Endothelial cell of hepatic sinusoid (primary cell): ENCODE measurements at regions not wholly inside any gene's neighbourhood (a gene's known extent, or its start where the extent isn't known, plus 50 kb on each side); places are given as distances from the start of the nearest gene placed in this dataset.

Experiments
- in situ Hi-C: cut with HindIII; loops from 2 replicates; pipeline ENCODE4 v1.10.0; 2017; ENCODE audit warnings: low sequenced_read_pairs

DNA sequence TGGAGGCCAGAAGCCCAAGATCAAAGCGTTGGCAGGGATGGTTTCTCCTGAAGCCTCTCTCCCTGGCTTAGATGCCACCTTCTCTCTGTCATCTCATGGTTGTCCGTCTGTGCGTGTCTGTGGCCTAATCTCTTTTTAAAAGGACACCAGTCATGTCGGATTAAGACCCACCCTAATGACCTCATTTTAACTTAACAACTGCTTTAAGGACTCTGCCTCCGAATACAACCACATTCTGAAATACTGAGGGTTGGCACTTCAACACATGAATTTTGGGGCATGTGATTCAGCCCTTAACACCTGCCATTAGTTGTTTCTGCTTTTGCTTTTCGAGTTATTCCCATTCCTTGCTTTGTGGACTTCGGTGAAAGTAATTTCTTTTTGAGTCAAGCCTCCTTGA, 97.8 kb upstream of the SMIM21 start:
- in situ Hi-C loops, result no loop called here

DNA sequence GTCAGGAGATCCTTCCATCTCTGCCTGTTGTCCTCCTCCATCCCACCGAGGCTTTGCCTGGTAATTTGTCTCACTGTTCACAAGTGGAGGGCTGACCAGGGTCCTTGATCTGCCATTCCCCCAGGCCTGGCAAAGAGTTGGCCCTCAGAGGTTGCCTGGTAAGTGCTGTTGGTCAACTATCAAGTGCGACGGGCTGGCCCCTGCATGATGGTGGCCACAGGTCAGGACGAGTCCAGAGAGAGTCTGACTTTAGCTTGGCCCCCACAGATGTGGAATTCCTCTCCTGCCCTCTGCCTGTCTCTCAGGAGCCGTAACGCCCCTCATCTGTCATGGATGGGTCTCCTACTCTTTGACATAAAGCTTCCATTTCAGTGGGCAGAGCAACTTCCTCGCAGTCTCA, 97.3 kb upstream of the SMIM21 start:
- in situ Hi-C loops, result no loop called here

DNA sequence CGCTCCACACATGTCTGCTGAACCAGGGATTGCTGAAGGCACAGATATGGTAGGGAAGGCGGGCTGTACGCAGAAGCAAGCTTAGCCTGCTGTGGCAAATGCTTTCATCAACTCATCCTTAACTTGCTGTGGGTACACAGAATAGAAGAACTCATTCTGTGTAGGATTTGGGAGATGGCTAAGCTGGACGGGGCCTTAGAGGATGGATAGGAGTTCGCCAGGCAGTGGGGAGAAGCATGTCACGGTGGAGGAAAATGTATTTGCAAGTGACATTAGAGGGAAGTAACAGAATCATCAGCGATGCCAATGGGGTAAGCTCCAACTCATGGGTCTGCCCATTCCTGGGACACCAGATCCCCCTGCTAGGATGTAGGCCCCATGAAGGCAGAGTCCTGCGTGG, 96.7 kb upstream of the SMIM21 start:
- in situ Hi-C loops, result no loop called here

DNA sequence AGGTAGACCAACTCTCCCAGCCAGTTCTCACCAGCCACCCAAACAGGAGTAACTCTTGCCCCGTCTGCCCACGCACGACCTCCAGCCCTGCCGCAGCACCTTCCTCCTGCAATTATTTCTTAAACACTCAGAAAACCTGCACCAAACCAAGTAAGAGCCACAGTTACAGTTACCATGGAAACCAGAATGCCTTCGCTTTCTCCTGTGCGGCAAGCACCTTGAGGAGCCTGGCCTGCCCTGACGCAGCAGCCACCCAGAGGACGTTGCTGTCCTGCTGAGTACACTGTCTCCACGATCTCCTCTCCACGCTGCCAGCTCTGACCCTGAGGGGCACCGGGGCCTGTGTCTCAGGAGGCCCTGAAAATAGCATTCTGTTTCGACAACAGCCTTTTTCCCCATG, 94.3 kb upstream of the SMIM21 start:
- in situ Hi-C loops, result no loop called here

DNA sequence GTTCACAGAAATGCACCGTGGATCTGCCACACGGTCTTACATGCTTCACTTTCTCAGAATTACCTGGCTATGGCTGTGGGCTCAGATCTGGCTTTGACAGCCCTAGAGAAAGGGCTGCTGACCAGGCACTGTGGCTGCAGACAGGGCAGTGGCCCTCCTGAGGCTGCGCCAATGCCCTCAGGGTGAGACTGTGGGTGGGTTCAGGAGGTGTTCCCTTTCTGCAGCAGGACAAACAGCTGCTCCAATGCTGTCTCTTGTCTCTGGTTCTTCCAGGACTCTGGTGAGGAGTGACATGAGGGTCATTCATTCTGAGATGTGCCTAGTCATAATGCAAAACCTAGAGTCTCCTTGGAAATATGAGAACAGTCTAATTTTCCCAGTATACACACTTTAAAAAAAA, 90.5 kb upstream of the SMIM21 start:
- in situ Hi-C loops, result no loop called here

DNA sequence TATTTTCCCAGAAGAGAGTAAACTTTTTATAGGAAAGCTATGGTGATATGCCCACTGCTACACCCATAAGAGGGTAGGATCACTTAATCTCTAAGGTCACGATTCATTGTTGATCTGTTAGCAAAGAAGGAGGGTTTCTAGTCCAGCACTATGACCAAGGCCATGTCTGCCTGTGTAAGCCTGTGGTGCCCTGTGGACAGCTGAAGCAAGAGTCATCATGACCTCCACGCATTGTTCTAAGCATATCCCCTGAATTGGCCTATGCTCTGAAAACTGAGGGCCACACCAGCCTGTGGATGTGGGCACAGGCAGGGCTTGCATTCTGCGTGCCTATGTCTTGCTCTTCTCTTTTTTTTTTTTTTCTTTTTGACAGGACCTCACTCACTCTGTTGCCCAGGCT, 89.8 kb upstream of the SMIM21 start:
- in situ Hi-C loops, result no loop called here

DNA sequence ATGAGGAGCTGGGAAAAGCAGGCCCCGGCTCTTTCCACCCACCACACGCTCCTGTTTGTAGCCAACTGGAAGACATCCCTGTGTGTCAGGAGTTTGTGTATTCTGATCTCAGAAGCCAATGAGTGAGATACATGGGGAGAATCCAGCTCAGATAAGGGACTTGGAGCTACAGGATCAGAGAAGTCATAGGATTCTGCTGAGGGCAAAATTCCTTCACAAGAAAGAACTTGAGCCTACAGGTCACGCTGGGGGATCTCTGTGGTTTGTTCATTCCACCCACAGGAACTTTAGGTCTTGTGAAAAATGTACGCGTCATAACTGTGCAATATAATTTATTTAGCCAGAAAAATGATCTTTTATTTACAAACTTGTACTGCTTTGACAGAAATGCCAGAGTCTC, 80.1 kb upstream of the SMIM21 start:
- in situ Hi-C loops, result no loop called here

DNA sequence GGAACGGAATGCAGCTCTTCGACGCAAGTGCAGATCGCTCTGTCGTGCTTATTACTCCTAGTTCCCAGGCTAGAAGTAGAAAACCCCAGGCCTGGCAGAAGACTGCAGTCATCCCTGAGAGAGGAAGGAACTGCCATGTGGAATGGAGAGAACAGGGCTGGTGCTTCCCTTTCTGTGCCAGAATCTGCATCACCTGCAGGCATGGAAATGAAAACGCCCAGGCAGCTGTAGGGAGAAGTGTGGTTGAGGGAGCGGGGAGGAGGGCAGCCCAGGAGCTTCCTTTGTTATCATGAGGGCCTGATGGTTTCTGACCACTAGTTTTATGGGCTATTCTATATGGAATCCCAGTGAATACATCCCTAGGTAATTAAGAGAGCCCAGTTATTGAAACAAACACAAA, 79.4 kb upstream of the SMIM21 start:
- in situ Hi-C loops, result no loop called here

DNA sequence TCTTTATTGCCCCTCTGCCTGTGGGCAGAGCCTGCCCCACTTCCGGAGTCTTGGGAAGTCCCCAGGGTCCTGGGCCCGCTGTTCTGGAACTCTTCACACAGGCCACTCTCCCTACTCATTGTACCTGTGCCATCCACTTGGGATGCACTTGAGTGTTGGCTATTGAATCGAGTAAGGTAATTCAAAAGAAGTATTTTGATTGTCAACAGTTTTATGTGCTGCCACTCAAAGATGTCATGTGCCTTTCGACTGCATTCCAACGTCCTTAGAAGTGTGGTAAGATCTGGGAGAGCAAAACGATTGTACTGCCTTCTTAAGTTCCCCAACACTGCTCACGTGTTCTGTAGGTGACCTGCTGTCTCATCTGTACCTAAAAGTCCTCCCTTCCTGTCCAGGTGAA, 77.0 kb upstream of the SMIM21 start:
- in situ Hi-C loops, result no loop called here

DNA sequence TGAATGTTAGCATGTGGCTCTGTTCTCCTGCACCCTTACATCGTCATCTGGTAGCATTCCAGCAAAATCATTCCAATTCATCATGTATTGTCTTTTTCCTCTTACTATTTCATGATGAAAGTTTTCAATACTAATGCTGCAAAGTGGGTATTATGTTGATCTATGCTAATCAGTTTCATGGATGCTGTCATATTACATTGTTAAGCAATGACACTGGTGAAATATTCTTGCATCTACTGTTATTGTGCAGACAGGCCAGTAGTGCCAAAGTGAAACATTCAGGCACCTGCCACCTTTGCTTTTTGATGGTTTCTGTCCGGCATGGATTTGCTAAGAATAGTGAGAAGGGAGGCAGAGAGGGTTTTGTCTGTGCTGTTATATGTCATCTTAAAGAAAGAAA, 76.1 kb upstream of the SMIM21 start:
- in situ Hi-C loops, result no loop called here

DNA sequence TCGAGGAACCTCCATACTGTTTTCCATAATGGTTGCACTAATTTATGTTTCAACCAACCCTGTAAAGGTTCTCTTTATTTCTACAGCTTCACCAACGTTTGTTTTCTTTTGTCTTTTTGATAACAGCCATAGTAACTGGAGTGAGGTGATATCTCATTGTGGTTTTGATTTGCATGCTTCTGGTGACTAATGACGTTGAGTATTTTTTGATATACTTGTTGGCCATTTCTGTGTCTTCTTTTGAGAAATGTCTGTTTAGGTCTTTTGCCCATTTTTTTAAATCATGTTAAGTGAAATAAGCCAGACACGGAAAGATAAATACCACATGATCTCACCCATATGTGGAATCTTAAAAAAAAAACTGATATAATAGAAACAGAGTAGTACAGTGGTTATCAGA, 74.8 kb upstream of the SMIM21 start:
- in situ Hi-C loops, result no loop called here

DNA sequence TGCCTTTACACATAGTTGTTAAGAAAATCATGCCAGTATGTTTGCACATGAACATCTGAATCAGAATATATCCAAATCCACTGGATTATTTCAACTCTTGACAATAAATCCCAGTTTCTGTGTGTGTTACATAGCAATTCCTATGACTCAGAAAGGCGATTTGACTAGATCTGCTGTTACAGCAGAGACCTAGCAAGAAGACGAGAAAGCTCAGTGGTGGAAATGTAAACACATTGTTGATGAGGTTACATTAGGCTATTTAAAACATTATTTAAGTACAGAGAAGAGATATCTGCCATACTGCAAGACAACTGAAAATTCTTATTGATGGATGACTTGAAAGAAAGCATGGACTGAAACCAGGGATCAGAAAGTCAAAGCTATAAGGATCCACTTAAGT, 73.0 kb upstream of the SMIM21 start:
- in situ Hi-C loops, result no loop called here

DNA sequence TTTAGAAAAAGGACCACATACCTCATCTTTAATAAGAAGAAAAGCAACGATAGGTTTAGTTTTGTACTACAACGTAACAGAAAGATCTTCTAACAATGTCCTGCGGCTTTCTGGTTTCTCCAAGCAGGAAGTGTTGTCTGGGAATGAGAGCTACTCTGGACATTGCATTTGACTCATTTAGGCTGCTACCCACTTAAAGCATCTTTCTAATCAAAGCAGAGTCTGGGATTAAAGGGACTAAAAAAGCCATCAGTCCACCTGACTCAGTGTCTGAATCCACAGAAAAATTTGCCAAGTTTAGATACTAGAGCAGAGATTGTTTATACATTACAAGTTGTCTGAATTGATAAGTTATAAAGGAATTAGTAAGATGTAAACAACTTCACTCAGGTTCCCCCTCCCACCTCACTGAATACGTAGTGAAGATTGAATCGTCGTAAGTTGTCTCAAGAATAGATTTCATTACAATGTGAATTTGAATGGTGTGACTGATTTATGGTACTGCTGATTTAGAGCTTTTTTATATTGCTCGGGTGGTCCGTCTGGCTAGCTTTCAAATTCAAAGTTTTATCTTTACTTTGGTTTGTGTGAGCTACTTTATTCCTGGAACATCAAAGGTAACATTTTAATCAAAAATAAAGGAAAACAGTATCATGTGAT, 70.2 kb upstream of the SMIM21 start:
- in situ Hi-C loops, result no loop called here

DNA sequence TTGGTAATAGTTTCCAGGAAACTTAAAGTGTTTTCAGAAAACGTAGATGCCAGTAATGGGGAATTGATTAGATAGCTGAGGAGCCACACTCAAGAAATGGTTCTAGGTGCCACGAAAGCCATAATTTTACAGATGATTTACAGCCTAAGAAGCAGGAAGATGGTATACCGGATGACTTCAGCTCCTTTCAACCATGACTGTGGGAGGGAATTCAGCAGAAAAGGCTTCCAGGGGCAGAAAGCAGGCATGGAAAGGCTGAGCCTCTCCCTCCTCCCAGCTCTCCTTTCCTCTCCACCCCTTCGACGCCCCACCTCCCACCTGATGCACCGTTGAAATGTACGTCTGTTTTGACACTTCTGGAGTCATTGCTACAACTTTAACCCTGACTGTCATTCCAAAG, 68.6 kb upstream of the SMIM21 start:
- in situ Hi-C loops, result no loop called here

DNA sequence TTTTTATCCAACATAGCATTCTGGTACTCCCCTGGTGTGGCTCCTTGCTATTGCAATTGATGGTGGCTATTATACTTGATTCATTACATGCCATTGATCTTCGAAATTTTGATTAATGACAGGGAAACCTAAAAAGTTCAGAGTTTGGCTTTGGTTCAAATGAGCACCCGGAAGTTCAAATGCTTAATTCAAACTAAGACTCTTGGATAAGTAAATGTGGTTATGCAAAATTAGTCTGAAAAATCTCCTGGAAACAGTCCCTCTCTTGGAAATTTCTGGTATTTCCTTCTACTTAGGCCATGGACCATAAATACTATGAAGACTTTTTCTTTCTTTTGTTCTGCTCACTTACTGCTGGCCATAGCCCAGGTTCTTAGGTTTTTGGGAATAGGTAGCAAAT, 65.3 kb upstream of the SMIM21 start:
- in situ Hi-C loops, result no loop called here

DNA sequence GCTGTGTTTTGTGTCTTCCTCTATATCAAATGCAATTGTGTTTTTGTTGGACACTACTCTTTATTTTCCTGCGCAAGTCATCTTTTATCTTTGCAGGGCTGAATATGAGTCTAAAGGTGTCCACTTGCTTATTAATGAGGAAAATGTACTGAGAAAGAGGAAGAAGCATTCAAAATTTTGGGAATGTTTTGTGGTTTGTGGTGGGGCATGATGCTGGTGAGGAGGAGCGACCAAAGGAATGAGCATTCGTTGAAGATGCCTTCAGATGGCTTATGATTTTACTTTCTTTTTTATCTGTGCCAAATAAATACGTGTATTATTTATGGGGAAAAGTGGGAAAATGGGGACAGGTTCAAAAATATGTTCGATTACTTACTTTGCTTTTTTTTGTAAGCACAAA, 63.9 kb upstream of the SMIM21 start:
- in situ Hi-C loops, result no loop called here

DNA sequence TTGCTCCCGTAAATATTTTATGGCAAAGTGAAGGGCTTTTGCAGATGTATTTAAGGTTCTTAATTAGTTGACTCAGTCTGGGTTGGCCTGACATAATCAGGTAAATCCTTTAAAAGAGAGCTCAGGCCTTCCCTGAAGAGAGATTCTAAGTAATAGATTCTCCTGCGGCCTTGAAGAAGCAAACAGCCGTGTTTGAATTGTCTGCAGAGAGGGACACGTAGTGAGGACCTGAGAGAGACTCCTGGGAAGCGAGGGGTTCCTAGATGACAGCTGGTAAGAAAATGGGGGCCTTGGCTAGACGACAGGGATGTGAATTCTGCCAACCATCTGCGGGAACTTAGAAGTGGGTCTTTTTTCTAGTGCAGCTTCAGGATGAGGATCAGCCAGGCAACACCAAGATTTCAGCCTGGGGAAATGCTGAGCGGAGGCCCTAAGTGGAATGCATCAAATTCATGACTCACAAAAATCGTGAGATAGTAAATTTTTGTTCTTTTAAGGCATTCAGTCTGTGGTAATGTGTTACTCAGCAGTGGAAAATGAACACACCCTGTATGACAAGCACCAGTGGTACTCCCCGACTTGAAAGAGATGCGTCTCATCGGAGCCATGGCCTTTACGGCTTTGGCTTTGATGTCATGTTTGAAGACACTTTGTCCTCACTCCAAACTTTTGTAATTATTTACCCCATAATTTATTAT, 62.1 kb upstream of the SMIM21 start:
- in situ Hi-C loops, result no loop called here

DNA sequence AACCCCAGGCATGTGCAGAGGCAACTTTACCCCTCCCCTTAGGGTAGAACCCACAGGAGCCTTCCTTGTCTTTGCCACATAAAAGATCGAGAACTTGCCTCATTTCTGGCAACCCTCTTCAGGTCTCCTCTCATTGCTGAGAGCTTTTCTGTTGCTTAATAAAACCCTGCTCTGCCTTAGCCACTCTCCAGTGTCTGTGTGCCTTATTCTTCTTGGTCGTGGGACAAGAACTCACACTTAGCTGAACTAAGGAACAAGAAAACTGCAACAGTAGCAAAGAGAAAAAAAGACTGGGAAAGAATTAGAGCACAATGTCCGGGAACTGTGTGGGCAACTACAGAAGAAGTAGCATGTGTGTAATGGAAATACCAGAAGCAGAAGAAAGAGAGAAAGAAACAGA, 56.2 kb upstream of the SMIM21 start:
- in situ Hi-C loops, result no loop called here

DNA sequence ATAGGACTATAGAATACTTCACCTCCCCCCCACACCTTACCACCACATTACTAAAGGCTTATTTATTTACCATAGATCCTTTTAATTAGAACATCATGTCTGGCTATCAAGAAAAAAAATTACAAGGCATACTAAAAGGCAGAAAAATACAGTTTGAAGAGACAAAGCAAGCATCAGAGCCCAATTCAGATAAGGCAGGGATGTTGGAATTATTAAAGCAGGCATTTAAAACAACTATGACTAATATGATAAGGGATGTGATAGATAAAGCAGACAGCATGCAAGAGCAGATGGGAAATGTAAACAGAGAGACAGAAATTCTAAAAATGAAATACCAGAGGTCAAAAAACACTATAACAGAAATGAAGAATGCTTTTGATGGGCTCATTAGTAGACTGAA, 55.4 kb upstream of the SMIM21 start:
- in situ Hi-C loops, result no loop called here

DNA sequence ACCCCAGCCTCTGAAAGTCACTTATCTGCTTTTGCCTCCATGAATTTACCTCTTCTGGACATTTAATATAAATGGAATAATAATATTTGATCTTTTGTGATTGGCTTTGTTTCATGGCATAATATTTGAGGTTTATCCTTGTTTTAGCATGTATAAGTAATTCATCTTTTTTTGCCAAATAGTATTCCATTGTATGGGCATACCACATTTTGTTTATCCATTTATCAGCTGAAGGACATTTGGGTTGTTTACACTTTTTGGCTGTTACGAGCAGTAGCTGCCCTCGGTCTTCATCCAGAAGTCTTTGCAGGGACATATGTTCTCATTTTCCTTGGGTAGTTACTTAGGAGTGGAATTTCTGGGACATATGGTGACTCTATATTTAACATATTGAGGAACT, 53.0 kb upstream of the SMIM21 start:
- in situ Hi-C loops, result no loop called here

DNA sequence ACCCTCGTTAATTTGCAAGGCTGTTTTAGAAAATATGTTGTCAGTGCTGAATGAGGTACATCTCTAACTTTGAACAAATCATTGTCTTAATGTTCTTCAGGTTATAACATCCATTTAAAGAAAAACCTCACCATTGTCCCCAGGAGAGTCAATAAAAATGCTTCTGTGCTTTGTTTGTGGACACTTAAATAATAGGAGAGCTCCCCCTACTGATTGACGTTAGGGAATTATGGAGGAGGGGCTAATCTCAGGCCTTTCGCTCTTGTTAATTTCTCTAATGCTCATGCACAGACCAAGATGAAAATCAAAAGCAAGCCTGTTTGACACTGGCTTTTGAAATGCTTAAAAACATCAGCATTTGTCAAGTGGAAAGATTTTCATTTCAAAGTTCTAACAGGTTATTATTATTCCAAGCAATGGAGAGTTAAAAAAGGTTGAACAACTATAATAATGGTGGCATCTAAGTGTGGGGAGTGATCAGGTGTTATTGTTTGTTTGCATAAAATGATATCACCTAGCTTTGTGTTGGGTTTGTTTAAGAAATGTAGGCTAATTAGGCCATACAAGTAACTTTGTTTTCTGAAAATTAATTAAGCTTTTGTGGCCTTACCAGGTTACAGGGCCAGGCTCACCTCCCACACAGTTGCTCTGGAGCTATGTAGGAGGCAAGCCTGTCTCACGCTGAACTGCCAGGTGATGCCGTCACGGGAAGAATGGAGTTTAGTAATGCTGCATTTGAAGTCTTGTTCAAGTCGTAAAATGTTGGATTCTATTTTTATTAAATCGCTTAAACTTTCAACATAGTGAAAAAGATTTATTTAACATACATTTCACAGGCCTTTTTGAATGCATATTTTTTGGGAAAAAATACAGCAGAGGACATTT, 51.7 kb upstream of the SMIM21 start:
- in situ Hi-C loops, result no loop called here

DNA sequence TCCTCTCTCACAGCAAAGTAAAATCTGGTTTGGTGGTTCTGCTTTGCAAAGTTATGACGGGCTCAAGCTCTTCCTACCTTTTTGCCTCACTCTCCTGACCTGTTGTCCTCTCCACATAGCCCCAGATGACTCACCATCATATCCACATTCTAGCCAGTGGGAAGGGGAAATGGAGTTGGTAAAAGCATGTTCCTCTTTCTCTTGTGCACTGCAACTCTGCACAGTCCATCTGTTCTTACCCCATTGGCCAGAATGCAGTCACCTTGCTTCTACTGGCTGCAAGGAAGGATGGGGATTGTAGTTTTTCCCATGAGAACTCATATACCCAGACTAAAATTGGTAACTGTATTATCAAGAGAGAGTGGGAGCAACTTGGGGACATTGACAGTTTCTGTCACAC, 50.4 kb upstream of the SMIM21 start:
- in situ Hi-C loops, result no loop called here
